Activated T-helper 1 cell treated with anti-CD3 and anti-CD28 coated beads, Interleukin-12 subunit alpha, Interleukin-12 subunit beta, Interleukin-2, Interleukin-4 antibody, amounts not matched to agents 30 ng/mL and 10 ng/mL and 1 ng/mL, durations not matched to agents 14 hours and 24 hours and 36 hours (primary cell): ENCODE measurements at regions not wholly inside any gene's neighbourhood (a gene's known extent, or its start where the extent isn't known, plus 50 kb on each side); places are given as distances from the start of the nearest gene placed in this dataset.

Experiments
- DNase-seq: peaks from one replicate; pipeline ENCODE4 v3.0.0; 2021; ENCODE audit warnings: low spot score
- H3K27ac Mint-ChIP-seq: one replicate; pipeline ENCODE4 v1.8.0; 2021; ENCODE audit warnings: mild to moderate bottlenecking, mixed read lengths
- H3K27me3 Mint-ChIP-seq: one replicate; pipeline ENCODE4 v1.8.0; 2022; ENCODE audit warnings: mild to moderate bottlenecking, moderate library complexity, mixed read lengths; ENCODE audit not compliant: insufficient read depth
- H3K36me3 Mint-ChIP-seq: one replicate; pipeline ENCODE4 v1.8.0; 2021; ENCODE audit warnings: low read depth, mixed read lengths
- H3K4me1 Mint-ChIP-seq: one replicate; pipeline ENCODE4 v1.8.0; 2021; ENCODE audit warnings: low read depth, mixed read lengths
- H3K4me3 Mint-ChIP-seq: one replicate; pipeline ENCODE4 v1.8.0; 2021; ENCODE audit warnings: mild to moderate bottlenecking, moderate library complexity, mixed read lengths
- H3K9me3 Mint-ChIP-seq: one replicate; pipeline ENCODE4 v1.8.0; 2021; ENCODE audit warnings: mixed read lengths
- intact Hi-C: fragments of 100-400 bp; cut with micrococcal nuclease; formaldehyde crosslinking; loops from one replicate; pipeline ENCODE4 v1.15.1; 2024

DNA sequence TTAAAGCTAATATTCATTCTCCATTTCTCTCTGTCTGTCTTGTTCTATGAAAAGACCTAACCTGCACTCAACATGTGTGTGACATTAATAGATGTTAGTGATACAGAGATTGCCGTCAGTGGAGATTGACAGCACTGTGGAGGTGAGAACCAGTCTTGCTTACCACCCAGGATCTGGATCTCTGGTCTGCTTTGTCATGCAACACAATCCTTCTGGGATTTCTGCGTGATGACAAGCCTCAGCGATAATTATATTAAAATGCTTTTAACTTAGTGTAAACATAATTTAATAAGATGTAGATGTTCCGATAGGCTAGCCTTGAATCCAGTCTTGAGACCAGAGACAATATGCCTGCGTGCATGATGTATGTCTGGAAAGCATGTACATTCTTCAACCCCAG is 262.0 kb upstream of the ZNF717 start:
- no peaks in the 10 kb centered on the region for H3K4me1 Mint-ChIP-seq
- no peaks in the 10 kb centered on the region for H3K27me3 Mint-ChIP-seq
- no peaks in the 10 kb centered on the region for H3K9me3 Mint-ChIP-seq
- intact Hi-C loops: no loop called here
- H3K4me3 Mint-ChIP-seq: no peak overlapping the region
- H3K27ac Mint-ChIP-seq: no peak overlapping the region
- no peak for DNase-seq
- no peaks in the 10 kb centered on the region for H3K36me3 Mint-ChIP-seq

DNA sequence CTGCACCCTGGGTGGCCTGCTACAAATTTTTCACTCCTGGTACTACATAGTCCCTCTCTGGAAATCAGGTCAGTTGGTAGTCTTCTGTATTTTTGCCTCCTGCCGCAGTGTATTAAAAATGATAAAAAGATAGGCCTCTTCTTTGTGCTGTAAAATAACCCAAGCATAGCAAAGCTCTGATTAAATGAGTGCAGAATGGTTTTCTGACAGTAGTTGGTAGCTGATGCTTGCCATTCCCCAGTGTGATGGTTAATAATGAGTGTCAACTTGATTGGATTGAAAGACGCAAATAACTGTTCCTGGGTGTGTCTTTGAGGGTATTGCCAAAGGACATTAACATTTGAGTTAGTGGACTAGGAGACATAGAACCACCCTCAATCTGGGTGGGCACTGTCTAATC is 264.4 kb upstream of the ZNF717 start:
- no peaks in the 10 kb centered on the region for H3K27me3 Mint-ChIP-seq
- DNase-seq: no peak
- no peaks in the 10 kb centered on the region for H3K4me1 Mint-ChIP-seq
- H3K4me3 Mint-ChIP-seq: no peak overlapping the region
- H3K36me3 Mint-ChIP-seq: no peaks in the 10 kb centered on the region
- H3K27ac Mint-ChIP-seq: no peak overlapping the region
- H3K9me3 Mint-ChIP-seq: no peaks in the 10 kb centered on the region
- intact Hi-C loops: no loop called here

DNA sequence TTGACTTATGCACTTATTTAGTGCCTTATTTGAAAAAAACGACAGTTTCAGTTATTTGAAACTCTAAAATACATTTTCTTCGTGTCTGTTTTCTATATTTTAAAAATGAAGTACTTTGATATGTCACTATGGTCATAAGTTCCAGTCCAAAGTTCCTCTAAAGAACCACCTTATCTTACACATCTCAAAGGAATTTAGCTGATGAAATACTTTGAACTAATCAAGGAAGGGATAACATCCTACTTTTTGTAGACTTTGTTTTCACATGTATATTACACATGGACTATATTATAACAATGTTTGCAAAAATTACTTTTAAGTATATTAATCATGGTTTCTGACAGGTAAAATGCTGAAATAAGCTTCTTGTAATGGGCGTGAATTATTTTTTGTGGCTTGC is 265.8 kb upstream of the ZNF717 start:
- Mint-ChIP-seq H3K4me1 (no peaks in the 10 kb centered on the region), H3K27ac (no peak overlapping the region), H3K27me3 (no peaks in the 10 kb centered on the region), H3K36me3 (no peaks in the 10 kb centered on the region), H3K9me3 (no peaks in the 10 kb centered on the region), H3K4me3 (no peak overlapping the region)
- intact Hi-C loops: no loop called here
- DNase-seq: no peak

DNA sequence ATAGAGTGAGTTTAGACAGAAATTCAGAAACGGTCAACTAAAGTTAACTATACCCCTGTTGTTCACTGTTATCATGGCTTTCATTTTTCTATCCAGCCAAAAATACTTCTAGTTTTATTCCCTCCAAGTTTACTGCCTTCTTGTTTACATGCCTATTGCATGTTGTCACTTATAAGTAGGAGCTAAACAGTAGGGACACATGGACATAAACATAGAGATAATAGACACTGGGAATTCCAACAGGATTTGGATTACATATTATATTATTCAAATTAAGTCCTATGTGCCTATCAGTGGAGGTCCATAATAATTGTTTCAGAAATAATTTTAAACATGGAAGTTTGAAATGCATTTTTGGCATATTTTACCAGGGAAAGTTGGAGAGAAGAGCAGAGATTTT is 269.1 kb upstream of the ZNF717 start:
- Mint-ChIP-seq H3K4me1 (no peaks in the 10 kb centered on the region), H3K9me3 (peaks cover 6% of the 10 kb centered on the region), H3K36me3 (no peaks in the 10 kb centered on the region), H3K27me3 (no peaks in the 10 kb centered on the region), H3K4me3 (no peak overlapping the region), H3K27ac (no peak overlapping the region)
- intact Hi-C loops: no loop called here
- no peak for DNase-seq

DNA sequence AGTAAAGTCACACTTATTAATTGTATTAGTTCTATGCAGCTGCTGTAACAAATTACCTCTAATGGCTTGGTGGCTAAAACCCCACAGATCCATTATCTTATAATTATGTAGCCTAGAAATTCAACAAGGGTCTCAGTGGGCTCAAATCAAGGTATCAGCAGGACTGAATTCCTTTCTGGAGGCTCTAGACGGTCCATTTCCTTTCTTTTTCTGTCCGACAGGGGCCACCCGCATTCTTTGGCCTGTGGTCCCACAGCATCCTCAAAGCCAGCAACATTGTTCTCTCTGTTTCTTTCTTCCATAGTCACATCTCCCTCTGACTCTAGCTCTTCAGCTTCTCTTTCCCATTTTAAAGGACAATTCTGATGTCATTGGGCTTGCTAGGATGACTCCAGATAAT is 276.3 kb upstream of the ZNF717 start:
- Mint-ChIP-seq H3K27ac (no peak overlapping the region), H3K9me3 (peaks cover 10% of the 10 kb centered on the region), H3K36me3 (no peaks in the 10 kb centered on the region), H3K4me1 (no peaks in the 10 kb centered on the region), H3K4me3 (no peak overlapping the region), H3K27me3 (no peaks in the 10 kb centered on the region)
- intact Hi-C loops: no loop called here
- DNase-seq: no peak

DNA sequence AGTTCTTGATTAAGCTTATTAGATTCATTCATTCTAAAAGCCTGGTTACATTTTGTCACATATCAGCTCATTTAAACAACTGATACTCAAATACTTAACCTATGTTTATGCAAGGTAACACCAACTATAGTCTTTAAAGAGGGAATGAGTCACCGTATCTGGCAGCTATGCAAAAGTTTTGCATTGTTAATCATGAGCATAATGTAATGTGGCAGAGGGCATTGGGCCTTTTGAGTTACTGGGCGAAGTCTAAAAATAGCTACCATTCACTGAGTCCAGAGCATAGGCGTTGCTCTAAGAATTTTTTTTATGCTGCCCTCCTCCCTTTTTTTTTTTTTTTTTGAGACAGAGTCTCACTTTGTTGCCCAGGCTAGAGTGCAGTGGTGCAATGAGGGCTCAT is 277.7 kb upstream of the ZNF717 start:
- intact Hi-C loops: no loop called here
- H3K4me3 Mint-ChIP-seq: no peak overlapping the region
- H3K4me1 Mint-ChIP-seq: no peaks in the 10 kb centered on the region
- no peaks in the 10 kb centered on the region for H3K27me3 Mint-ChIP-seq
- H3K27ac Mint-ChIP-seq: no peak overlapping the region
- H3K36me3 Mint-ChIP-seq: no peaks in the 10 kb centered on the region
- H3K9me3 Mint-ChIP-seq: peaks cover 5% of the 10 kb centered on the region
- DNase-seq: no peak

DNA sequence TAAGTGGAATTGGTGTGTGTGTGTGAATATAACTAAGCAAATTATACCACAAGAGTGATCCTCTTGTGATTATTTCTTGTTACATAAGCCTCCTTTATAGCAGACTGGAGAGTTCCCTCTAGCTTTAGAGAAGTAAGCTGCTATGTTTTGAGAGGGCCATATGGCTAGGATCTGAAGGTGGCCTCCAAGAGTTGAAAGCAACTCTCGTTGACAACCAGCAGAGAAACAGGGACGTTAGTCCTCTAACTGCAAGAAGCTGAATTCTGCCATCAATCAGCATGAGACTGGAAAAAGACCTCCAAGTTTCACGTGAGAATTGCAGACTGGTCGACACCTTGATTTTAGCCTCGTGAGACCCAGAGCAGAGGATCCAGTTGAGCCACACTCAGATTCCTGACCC is 278.5 kb upstream of the ZNF717 start:
- H3K9me3 Mint-ChIP-seq: peaks cover 4% of the 10 kb centered on the region
- H3K27ac Mint-ChIP-seq: no peak overlapping the region
- no peaks in the 10 kb centered on the region for H3K27me3 Mint-ChIP-seq
- H3K4me3 Mint-ChIP-seq: no peak overlapping the region
- H3K4me1 Mint-ChIP-seq: no peaks in the 10 kb centered on the region
- intact Hi-C loops: no loop called here
- no peaks in the 10 kb centered on the region for H3K36me3 Mint-ChIP-seq
- DNase-seq: no peak

DNA sequence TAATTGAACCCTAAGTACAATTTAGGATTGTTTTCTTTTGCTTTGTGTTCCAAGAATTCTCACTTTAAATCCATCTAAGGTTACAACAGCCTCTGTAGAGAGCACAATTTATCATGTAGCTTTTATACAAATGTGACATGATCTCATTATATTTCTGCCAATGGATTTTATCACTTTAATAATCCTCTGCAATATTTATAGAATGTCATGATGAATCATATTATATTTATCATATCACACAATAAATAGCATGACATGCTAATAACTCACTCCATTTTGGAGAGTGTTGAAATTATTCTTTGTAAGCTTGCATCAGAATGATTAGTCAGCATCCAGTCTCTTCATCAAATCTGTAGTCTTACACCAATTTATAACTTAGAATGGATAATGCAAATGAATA is 280.6 kb upstream of the ZNF717 start:
- H3K4me3 Mint-ChIP-seq: no peak overlapping the region
- no peak overlapping the region for H3K27ac Mint-ChIP-seq
- no peaks in the 10 kb centered on the region for H3K36me3 Mint-ChIP-seq
- no peak for DNase-seq
- H3K4me1 Mint-ChIP-seq: no peaks in the 10 kb centered on the region
- H3K27me3 Mint-ChIP-seq: no peaks in the 10 kb centered on the region
- intact Hi-C loops: no loop called here
- H3K9me3 Mint-ChIP-seq: no peaks in the 10 kb centered on the region

DNA sequence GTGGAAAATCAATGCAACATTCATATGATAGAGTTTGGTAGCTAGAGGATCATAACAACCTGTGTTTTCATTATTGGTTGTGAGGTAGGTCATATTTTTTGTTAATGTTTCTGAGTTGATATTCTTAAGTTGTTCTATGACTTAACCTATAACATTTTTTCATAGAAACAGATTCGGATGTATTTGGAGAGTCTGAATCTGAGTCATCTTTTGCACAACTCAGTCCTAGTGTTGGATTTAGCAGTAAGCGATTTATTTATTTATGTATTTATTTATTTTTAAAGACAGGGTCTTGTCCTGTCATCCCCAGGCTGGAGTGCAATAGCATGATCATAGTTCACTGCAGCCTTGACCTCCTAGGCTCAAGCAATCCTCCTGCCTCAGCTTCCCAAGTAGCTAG is 292.8 kb upstream of the ZNF717 start:
- Mint-ChIP-seq H3K4me1 (no peaks in the 10 kb centered on the region), H3K4me3 (no peak overlapping the region), H3K27ac (no peak overlapping the region), H3K9me3 (peaks cover 9% of the 10 kb centered on the region), H3K36me3 (no peaks in the 10 kb centered on the region), H3K27me3 (no peaks in the 10 kb centered on the region)
- DNase-seq: no peak
- intact Hi-C loops: no loop called here

DNA sequence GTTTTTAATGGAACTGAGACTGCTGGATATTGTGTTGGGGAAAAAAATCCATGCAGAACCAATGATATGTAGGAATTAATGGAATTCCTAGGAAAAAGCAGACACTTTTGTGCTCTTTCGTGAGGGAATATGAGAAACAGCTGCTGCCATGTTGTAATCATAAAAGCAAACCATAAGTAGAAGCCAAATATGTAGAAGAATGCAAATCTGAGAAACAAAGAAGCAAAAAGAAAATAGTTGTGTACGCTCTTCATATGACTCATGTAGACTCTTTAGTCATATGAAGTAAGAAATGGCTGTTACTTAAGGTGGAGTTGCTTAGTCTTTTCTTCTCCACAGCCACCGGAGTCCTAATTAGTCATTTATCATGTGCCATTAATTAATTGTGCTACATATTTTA is 298.6 kb upstream of the ZNF717 start:
- Mint-ChIP-seq H3K27ac (no peak overlapping the region), H3K9me3 (peaks cover 23% of the 10 kb centered on the region), H3K4me3 (no peak overlapping the region), H3K4me1 (no peaks in the 10 kb centered on the region), H3K36me3 (no peaks in the 10 kb centered on the region), H3K27me3 (no peaks in the 10 kb centered on the region)
- no peak for DNase-seq
- intact Hi-C loops: no loop called here

DNA sequence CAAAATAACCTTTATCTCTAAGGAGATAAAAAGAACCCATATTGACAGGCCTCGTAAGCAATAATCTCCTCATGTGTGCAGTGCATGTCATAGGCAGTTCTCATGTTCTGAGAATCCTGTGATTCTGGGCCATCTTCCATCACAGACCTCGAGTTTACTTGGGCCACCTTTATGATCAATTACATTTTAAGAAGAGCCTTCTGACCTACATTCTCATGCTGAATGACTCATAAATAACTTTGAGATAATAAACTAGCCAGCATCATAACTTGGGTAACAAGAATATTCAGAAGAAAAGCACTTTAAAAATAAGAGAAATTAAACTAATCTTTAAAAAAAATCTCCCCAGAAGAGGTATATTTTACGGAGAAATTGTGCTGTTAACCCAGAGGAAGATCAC is 310.7 kb upstream of the ZNF717 start:
- Mint-ChIP-seq H3K36me3 (no peaks in the 10 kb centered on the region), H3K27me3 (no peaks in the 10 kb centered on the region), H3K27ac (no peak overlapping the region), H3K4me3 (no peak overlapping the region), H3K4me1 (no peaks in the 10 kb centered on the region), H3K9me3 (peaks cover 12% of the 10 kb centered on the region)
- intact Hi-C loops: no loop called here
- DNase-seq: no peak

DNA sequence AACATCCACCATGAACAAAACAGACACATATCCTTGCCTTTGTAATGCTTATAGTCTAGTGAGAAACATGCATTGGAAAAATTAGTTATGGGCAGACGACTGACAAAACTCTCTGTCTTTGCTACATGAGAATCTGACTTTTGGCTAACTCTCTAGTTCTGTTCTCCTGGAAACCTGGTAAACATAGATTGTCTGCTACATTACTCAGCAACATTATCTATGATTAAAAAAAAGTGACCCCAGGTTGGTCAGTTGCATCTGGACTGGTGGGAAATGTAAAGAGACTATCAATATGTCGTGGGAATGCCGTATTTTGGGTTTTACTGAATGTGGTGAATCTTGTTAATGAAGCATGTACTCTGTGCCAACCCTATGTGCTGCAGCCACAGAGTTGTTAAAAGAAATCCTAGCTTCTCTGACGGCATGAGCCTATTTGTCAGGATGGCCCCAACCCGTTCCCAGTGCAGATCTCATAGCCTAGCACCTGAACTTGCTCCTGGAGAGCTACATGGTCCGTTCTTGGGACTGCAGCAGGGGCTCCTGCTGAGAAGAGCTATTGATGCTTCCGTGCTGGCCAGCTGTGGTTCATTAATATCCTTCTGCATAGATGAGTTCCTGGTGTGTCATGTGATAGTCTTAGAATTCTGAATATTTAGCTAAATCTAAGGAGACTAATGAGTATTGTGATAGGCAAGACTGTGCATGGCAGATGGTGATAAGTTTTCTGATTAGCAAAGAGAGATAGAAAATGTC is 311.7 kb upstream of the ZNF717 start:
- H3K27ac Mint-ChIP-seq: no peak overlapping the region
- H3K36me3 Mint-ChIP-seq: no peaks in the 10 kb centered on the region
- DNase-seq: no peak
- no peak overlapping the region for H3K4me3 Mint-ChIP-seq
- intact Hi-C loops: no loop called here
- H3K4me1 Mint-ChIP-seq: no peaks in the 10 kb centered on the region
- H3K27me3 Mint-ChIP-seq: no peaks in the 10 kb centered on the region
- peaks cover 10% of the 10 kb centered on the region for H3K9me3 Mint-ChIP-seq

DNA sequence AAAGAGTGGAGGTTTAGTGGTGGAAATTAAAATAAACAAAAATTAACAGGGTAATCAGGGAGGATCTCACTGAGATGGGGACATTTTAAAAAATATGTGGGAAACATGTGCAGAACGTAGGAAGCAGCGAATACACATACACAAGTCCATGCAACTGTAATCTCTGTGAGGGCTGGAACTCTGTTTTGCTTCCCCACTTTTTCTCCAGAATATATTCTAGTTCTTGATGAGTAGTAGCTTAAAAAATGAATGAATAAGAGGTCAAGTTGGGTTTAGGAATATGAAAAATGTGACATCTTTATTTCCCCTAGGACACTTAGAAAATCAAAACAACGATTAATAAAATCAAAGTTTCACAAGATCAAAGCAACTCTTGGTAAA is 312.2 kb upstream of the ZNF717 start:
- no peak for DNase-seq
- Mint-ChIP-seq H3K4me1 (no peaks in the 10 kb centered on the region), H3K9me3 (peaks cover 10% of the 10 kb centered on the region), H3K27ac (no peak overlapping the region), H3K4me3 (no peak overlapping the region), H3K27me3 (no peaks in the 10 kb centered on the region), H3K36me3 (no peaks in the 10 kb centered on the region)
- intact Hi-C loops: no loop called here

DNA sequence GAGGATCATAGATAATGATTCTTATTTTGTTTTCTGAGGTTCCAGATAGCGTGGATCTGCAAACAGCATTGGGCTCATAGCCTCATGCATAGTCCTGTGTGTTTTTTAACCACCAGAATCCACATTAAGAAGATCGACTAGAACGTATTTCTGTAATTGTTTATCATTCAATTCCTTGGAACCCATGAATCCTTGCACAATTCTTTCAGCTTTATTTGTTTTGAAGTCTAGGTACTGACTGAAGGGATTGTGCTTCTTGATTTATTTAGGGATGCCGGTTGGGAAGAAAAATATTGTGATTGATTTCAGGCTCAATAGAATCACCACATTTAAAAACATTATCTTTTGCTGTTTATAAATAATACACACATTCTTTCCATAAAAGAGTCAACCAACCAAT is 314.6 kb upstream of the ZNF717 start:
- Mint-ChIP-seq H3K4me1 (no peaks in the 10 kb centered on the region), H3K36me3 (no peaks in the 10 kb centered on the region), H3K27me3 (no peaks in the 10 kb centered on the region), H3K4me3 (no peak overlapping the region), H3K9me3 (peaks cover 6% of the 10 kb centered on the region), H3K27ac (no peak overlapping the region)
- DNase-seq: no peak
- intact Hi-C loops: no loop called here
